HG03439 (cell line): ENCODE measurements at regions not wholly inside any gene's neighbourhood (a gene's known extent, or its start where the extent isn't known, plus 50 kb on each side); places are given as distances from the start of the nearest gene placed in this dataset.

Source experiments
- ATAC-seq: cut with Tn5 transposase; IDR thresholded peaks from one replicate; pipeline ENCODE4 v1.9.1; 2021; ENCODE audit warnings: mild to moderate bottlenecking, moderate library complexity; ENCODE audit not compliant: unreplicated experiment

- ATAC-seq, result no peak
Measured at GRCh38 chr21:43364261-43364510, 62.7 kb downstream of the SIK1 start.

GRCh38 chr21:43363506-43364260 lies 63.2 kb downstream of the SIK1 start:
- ATAC-seq, result no peak

GRCh38 chr21:43362915-43363314 lies 64.0 kb downstream of the SIK1 start:
- ATAC-seq, result no peak

- peak; percentile 41 for ATAC-seq
Measured at GRCh38 chr21:43362321-43362791, 64.6 kb downstream of the SIK1 start.

- ATAC-seq, result peak; percentile 56
Measured at GRCh38 chr21:43361493-43362296, 65.2 kb downstream of the SIK1 start.

- ATAC-seq, result no peak
Measured at GRCh38 chr21:43361127-43361492, 65.8 kb downstream of the SIK1 start.

GRCh38 chr21:43360441-43361126 lies 66.3 kb downstream of the SIK1 start:
- no peak for ATAC-seq

GRCh38 chr21:43358940-43359822 lies 67.8 kb downstream of the SIK1 start:
- no peak for ATAC-seq

- ATAC-seq, result no peak
Measured at GRCh38 chr21:43357715-43358430, 69.1 kb downstream of the SIK1 start.

GRCh38 chr21:43355925-43356289 lies 71.0 kb downstream of the SIK1 start:
- ATAC-seq, result no peak

GRCh38 chr21:43355266-43355924 lies 71.5 kb downstream of the SIK1 start:
- ATAC-seq, result no peak

GRCh38 chr21:43354666-43355065 lies 72.3 kb downstream of the SIK1 start:
- ATAC-seq, result no peak

GRCh38 chr21:43354026-43354420 lies 72.9 kb downstream of the SIK1 start:
- no peak for ATAC-seq

GRCh38 chr21:43353282-43354025 lies 73.5 kb downstream of the SIK1 start:
- no peak for ATAC-seq

GRCh38 chr21:43352568-43353281 lies 74.2 kb downstream of the SIK1 start:
- ATAC-seq, result peak; percentile 76

- ATAC-seq, result no peak
Measured at GRCh38 chr21:43352154-43352537, 74.8 kb downstream of the SIK1 start.

- ATAC-seq, result no peak
Measured at GRCh38 chr21:43351501-43352153, 75.3 kb downstream of the SIK1 start.

GRCh38 chr21:43349644-43350043 lies 77.3 kb downstream of the SIK1 start:
- no peak for ATAC-seq
